ENCODE measurements at regions not wholly inside any gene's neighbourhood (a gene's known extent, or its start where the extent isn't known, plus 50 kb on each side); places are given as distances from the start of the nearest gene placed in this dataset.
"Not testable (repeated sequence)": the region's sequence is repeated elsewhere in the genome, so short reads cannot be mapped to it uniquely, and the experiment has no call there.

GRCh38 chr7:150004843-150005242, 131.1 kb downstream of the ATP6V0E2 start:
- TF ChIP-seq POLR2A, CTCF, POLR2AphosphoS5 (IDR thresholded peaks at IDR 0.05): not testable (repeated sequence)
